ENCODE measurements at regions not wholly inside any gene's neighbourhood (a gene's known extent, or its start where the extent isn't known, plus 50 kb on each side); places are given as distances from the start of the nearest gene placed in this dataset.

- FAIRE-seq (no peak), DNase-seq (ENCODE audit: low read depth, low spot score) (no peak)
- Histone ChIP-seq H3K9me3 (replicated peaks; ENCODE audit: control insufficient read depth, insufficient read depth, low read length) (peaks cover 16% of the 10 kb centered on the region), H3K9me1 (replicated peaks; ENCODE audit: control insufficient read depth, extremely low read depth, insufficient read depth, low read length) (no peaks in the 10 kb centered on the region), H3K27ac (ENCODE audit: insufficient read depth, low read depth, low read length) (no peak overlapping the region), H3K27me3 (ENCODE audit: control insufficient read depth in 2 of 2, insufficient read depth in 2 of 2, low read length in 2 of 2) (no peaks in the 10 kb centered on the region), H3K4me1 (ENCODE audit: control insufficient read depth, extremely low read depth, insufficient read depth, low read length) (no peaks in the 10 kb centered on the region), H3K4me2 (ENCODE audit: insufficient read depth, low read length) (no peak overlapping the region), H3K79me2 (ENCODE audit: control insufficient read depth, insufficient read depth, low read length) (no peaks in the 10 kb centered on the region), H3K4me3 (replicated peaks in 1 of 3; ENCODE audit: insufficient read depth in 1 of 3, low read depth in 1 of 3, low read length in 3 of 3) (no peak overlapping the region), H3K36me3 (ENCODE audit: control insufficient read depth in 2 of 2, extremely low read depth in 1 of 2, insufficient read depth in 2 of 2, low read length in 2 of 2) (no peaks in the 10 kb centered on the region), H4K20me1 (replicated peaks; ENCODE audit: control insufficient read depth, extremely low read depth, insufficient read depth, low read length) (no peaks in the 10 kb centered on the region), H2AFZ (ENCODE audit: low read depth, low read length) (no peak overlapping the region), H3K9ac (replicated peaks; ENCODE audit: extremely low read depth, insufficient read depth, low read length) (no peak overlapping the region)
- intact Hi-C loops (cut with micrococcal nuclease) = no loop called here
- CTCF ChIA-PET = no interaction called here
- POLR2A ChIA-PET = no interaction called here
- dilution Hi-C loops (cut with MboI; ENCODE audit: extremely low pct_ligation_motif_present, low sequenced_read_pairs) = no loop called here
- no TSS peak for BruUV-seq (replicated peaks)
- TF ChIP-seq POLR2AphosphoS5 (IDR thresholded peaks at IDR 0.05; ENCODE audit: insufficient read depth, low read depth, low read length) (no peak), POLR2A (IDR thresholded peaks at IDR 0.05; ENCODE audit: low read depth, low read length) (no peak), JUN (IDR thresholded peaks at IDR 0.05; ENCODE audit: borderline replicate concordance, insufficient read depth, insufficient read length, low read depth) (no peak), FOS (IDR thresholded peaks at IDR 0.05; ENCODE audit: borderline replicate concordance, insufficient read depth, low read length) (no peak), EZH2 (IDR thresholded peaks at IDR 0.05; ENCODE audit: borderline replicate concordance, low read depth, low read length, severe bottlenecking) (no peak), MYC (IDR thresholded peaks at IDR 0.05; ENCODE audit: low read depth, low read length) (no peak), GATA2 (IDR thresholded peaks at IDR 0.05; ENCODE audit: insufficient read depth, insufficient read length, low read depth, low read length) (no peak), CTCF (IDR thresholded peaks at IDR 0.05; ENCODE audit: extremely low read depth in 1 of 2, insufficient read depth in 1 of 2, low read depth in 1 of 2, low read length in 2 of 2) (no peak), MAX (IDR thresholded peaks at IDR 0.05; ENCODE audit: insufficient read depth, insufficient read length) (no peak)
These were observed 218.0 kb downstream of the UBE3A start for GRCh38 chr15:25220834-25221233.
